CD4-positive, alpha-beta T cell treated with Interleukin-17A for 1 hour (primary cell): ENCODE measurements at regions not wholly inside any gene's neighbourhood (a gene's known extent, or its start where the extent isn't known, plus 50 kb on each side); places are given as distances from the start of the nearest gene placed in this dataset.

ENCODE experiments used
- DNase-seq: peaks from one replicate; pipeline ENCODE4 v3.0.0-alpha.2; 2020

- no peak for DNase-seq
Measured at GRCh38 chr13:22137361-22138050, 466.6 kb downstream of the FGF9 start.

- no peak for DNase-seq
Measured at GRCh38 chr13:22138947-22139346, 468.1 kb downstream of the FGF9 start.

- DNase-seq = no peak
Measured at GRCh38 chr13:22141716-22142115, 470.8 kb downstream of the FGF9 start.

- DNase-seq = no peak
Measured at GRCh38 chr13:22143671-22144070, 472.8 kb downstream of the FGF9 start.

- DNase-seq = no peak
Measured at GRCh38 chr13:22144806-22145205, 473.9 kb downstream of the FGF9 start.

GRCh38 chr13:22148187-22148586, 477.3 kb downstream of the FGF9 start:
- DNase-seq = no peak

GRCh38 chr13:22152751-22153150, 481.9 kb downstream of the FGF9 start:
- no peak for DNase-seq

- DNase-seq = no peak
Measured at GRCh38 chr13:22154041-22154440, 483.2 kb downstream of the FGF9 start.

- peak; percentile 21 for DNase-seq
Measured at GRCh38 chr13:22161871-22162270, 491.0 kb downstream of the FGF9 start.

GRCh38 chr13:22162889-22163288, 492.0 kb downstream of the FGF9 start:
- peak; percentile 24 for DNase-seq

- no peak for DNase-seq
Measured at GRCh38 chr13:22168437-22169190, 497.7 kb downstream of the FGF9 start.

GRCh38 chr13:22169473-22169872, 498.6 kb downstream of the FGF9 start:
- DNase-seq = no peak

GRCh38 chr13:22173610-22174009, 502.7 kb downstream of the FGF9 start:
- DNase-seq = no peak

GRCh38 chr13:22175241-22175640, 504.4 kb downstream of the FGF9 start:
- no peak for DNase-seq

- no peak for DNase-seq
Measured at GRCh38 chr13:22175815-22176214, 504.9 kb downstream of the FGF9 start.

GRCh38 chr13:22176968-22177520, 506.2 kb downstream of the FGF9 start:
- no peak for DNase-seq

GRCh38 chr13:22178878-22179277, 508.0 kb downstream of the FGF9 start:
- no peak for DNase-seq

GRCh38 chr13:22187329-22187728, 516.5 kb downstream of the FGF9 start:
- peak; percentile 21 for DNase-seq

- no peak for DNase-seq
Measured at GRCh38 chr13:22189176-22190048, 518.5 kb downstream of the FGF9 start.

- no peak for DNase-seq
Measured at GRCh38 chr13:22193070-22193469, 522.2 kb downstream of the FGF9 start.

- DNase-seq = no peak
Measured at GRCh38 chr13:22194106-22194805, 523.4 kb downstream of the FGF9 start.

- no peak for DNase-seq
Measured at GRCh38 chr13:22195726-22196125, 524.9 kb downstream of the FGF9 start.

- DNase-seq = no peak
Measured at GRCh38 chr13:22196777-22197176, 525.9 kb downstream of the FGF9 start.
